H9 (cell line): ENCODE measurements at regions not wholly inside any gene's neighbourhood (a gene's known extent, or its start where the extent isn't known, plus 50 kb on each side); places are given as distances from the start of the nearest gene placed in this dataset.

Source experiments
- DNase-seq: peaks from one replicate; pipeline ENCODE4 v3.0.0-alpha.2; 2017
- H2AFZ ChIP-seq: one replicate; pipeline ENCODE4 v1.6.1; 2013; ENCODE audit warnings: mild to moderate bottlenecking, low read length, control low read depth, moderate library complexity
- H2AK5ac ChIP-seq: 2 replicates; pipeline ENCODE4 v1.6.1; 2013; ENCODE audit warnings: low read length, control low read depth, mixed read lengths; ENCODE audit not compliant: insufficient read length
- H2BK120ac ChIP-seq: one replicate; pipeline ENCODE4 v1.6.1; 2013; ENCODE audit warnings: low read depth, mild to moderate bottlenecking, low read length, control low read depth, inconsistent platforms; ENCODE audit not compliant: poor library complexity, severe bottlenecking
- H2BK12ac ChIP-seq: 2 replicates; pipeline ENCODE4 v1.6.1; 2013; ENCODE audit warnings: low read length, control low read depth, mixed read lengths, low read depth; ENCODE audit not compliant: insufficient read length
- H2BK15ac ChIP-seq: 2 replicates; pipeline ENCODE4 v1.6.1; 2013; ENCODE audit warnings: low read depth, low read length, control low read depth
- H2BK20ac ChIP-seq: one replicate; pipeline ENCODE4 v1.6.1; 2013; ENCODE audit warnings: low read depth, mild to moderate bottlenecking, low read length, control low read depth, inconsistent platforms; ENCODE audit not compliant: poor library complexity, severe bottlenecking
- H2BK5ac ChIP-seq: 2 replicates; pipeline ENCODE4 v1.6.1; 2013; ENCODE audit warnings: low read length, control low read depth, mixed read lengths; ENCODE audit not compliant: insufficient read length
- H3K14ac ChIP-seq: 2 replicates; pipeline ENCODE4 v1.6.1; 2013; ENCODE audit warnings: low read length, control low read depth; ENCODE audit not compliant: insufficient read depth
- H3K18ac ChIP-seq: 2 replicates; pipeline ENCODE4 v1.6.1; 2013; ENCODE audit warnings: low read depth, mild to moderate bottlenecking, mixed read lengths, low read length, control low read depth; ENCODE audit not compliant: insufficient read length
- H3K23ac ChIP-seq: 2 replicates; pipeline ENCODE4 v1.6.1; 2013; ENCODE audit warnings: low read length, control low read depth, mixed read lengths, low read depth; ENCODE audit not compliant: insufficient read length
- H3K23me2 ChIP-seq: 2 replicates; pipeline ENCODE4 v1.6.1; 2013; ENCODE audit warnings: low read depth, mild to moderate bottlenecking, mixed read lengths, low read length, control low read depth; ENCODE audit not compliant: insufficient read length, poor library complexity, severe bottlenecking
- H3K27ac ChIP-seq: 2 replicates; pipeline ENCODE4 v1.5.1; 2013; ENCODE audit warnings: low read length, control low read depth, mixed read lengths, low read depth; ENCODE audit not compliant: insufficient read length
- H3K27me3 ChIP-seq: 2 replicates; pipeline ENCODE4 v1.6.1; 2013; ENCODE audit warnings: low read length, control low read depth, inconsistent platforms; ENCODE audit not compliant: insufficient read depth
- H3K4ac ChIP-seq: 2 replicates; pipeline ENCODE4 v1.6.1; 2013; ENCODE audit warnings: low read depth, mild to moderate bottlenecking, control low read depth, inconsistent platforms, low read length, moderate library complexity
- H3K4me1 ChIP-seq: 2 replicates; pipeline ENCODE4 v1.6.1; 2013; ENCODE audit warnings: low read length, control low read depth, inconsistent platforms; ENCODE audit not compliant: insufficient read depth
- H3K4me2 ChIP-seq: 2 replicates; pipeline ENCODE4 v1.6.1; 2013; ENCODE audit warnings: low read length, control low read depth, mixed read lengths; ENCODE audit not compliant: insufficient read length, insufficient read depth
- H3K56ac ChIP-seq: 2 replicates; pipeline ENCODE4 v1.6.1; 2013; ENCODE audit warnings: low read depth, mild to moderate bottlenecking, mixed read lengths, low read length, control low read depth; ENCODE audit not compliant: insufficient read length
- H3K79me1 ChIP-seq: 2 replicates; pipeline ENCODE4 v1.6.1; 2013; ENCODE audit warnings: low read depth, mild to moderate bottlenecking, moderate library complexity, low read length, control low read depth, inconsistent platforms; ENCODE audit not compliant: insufficient read depth, poor library complexity, severe bottlenecking
- H3K79me2 ChIP-seq: 2 replicates; pipeline ENCODE4 v1.6.1; 2013; ENCODE audit warnings: low read length, control low read depth, inconsistent platforms; ENCODE audit not compliant: insufficient read depth
- H3K9ac ChIP-seq: 2 replicates; pipeline ENCODE4 v1.6.1; 2013; ENCODE audit warnings: low read length, control low read depth, mixed read lengths; ENCODE audit not compliant: insufficient read length; ENCODE audit errors: extremely low read depth
- H3K9me3 ChIP-seq: one replicate; pipeline ENCODE4 v1.6.1; 2013; ENCODE audit warnings: low read depth, low read length, inconsistent platforms; ENCODE audit not compliant: control insufficient read depth
- H3T11ph ChIP-seq: one replicate; pipeline ENCODE4 v1.6.1; 2013; ENCODE audit warnings: mild to moderate bottlenecking, low read length, control low read depth, inconsistent platforms
- H4K20me1 ChIP-seq: one replicate; pipeline ENCODE4 v1.6.1; 2013; ENCODE audit not compliant: control insufficient read depth, insufficient read length, insufficient read depth
- H4K5ac ChIP-seq: 2 replicates; pipeline ENCODE4 v1.6.1; 2013; ENCODE audit warnings: low read depth, mild to moderate bottlenecking, mixed read lengths, low read length, control low read depth; ENCODE audit not compliant: insufficient read length
- H4K8ac ChIP-seq: replicated peaks from 2 replicates; pipeline ENCODE4 v1.6.1; 2013; ENCODE audit warnings: low read length, control low read depth, mixed read lengths, low read depth; ENCODE audit not compliant: insufficient read length
- H4K91ac ChIP-seq: 2 replicates; pipeline ENCODE4 v1.6.1; 2013; ENCODE audit warnings: low read depth, mild to moderate bottlenecking, moderate library complexity, mixed read lengths, low read length, control low read depth; ENCODE audit not compliant: insufficient read length
- H3K27ac Mint-ChIP-seq, 3 experiments: 2 replicates in 2 of 3; 3 replicates in 1 of 3; pipeline ENCODE4 v1.8.0; 2020 to 2021; ENCODE audit warnings: mixed read lengths in 3 of 3, mild to moderate bottlenecking in 1 of 3, moderate library complexity in 1 of 3
- H3K27me3 Mint-ChIP-seq: 2 replicates; pipeline ENCODE4 v1.8.0; 2021; ENCODE audit warnings: low read depth, mild to moderate bottlenecking, moderate library complexity, mixed read lengths
- H3K36me3 Mint-ChIP-seq, 3 experiments: 2 replicates in 2 of 3; 3 replicates in 1 of 3; pipeline ENCODE4 v1.8.0; 2020 to 2021; ENCODE audit warnings: low read depth in 3 of 3, mixed read lengths in 3 of 3; ENCODE audit not compliant: insufficient read depth in 1 of 3
- H3K4me1 Mint-ChIP-seq, 2 experiments: 2 replicates each; pipeline ENCODE4 v1.8.0; 2020; ENCODE audit warnings: mixed read lengths in 2 of 2
- H3K4me3 Mint-ChIP-seq, 2 experiments: 2 replicates in 1 of 2; 3 replicates in 1 of 2; pipeline ENCODE4 v1.8.0; 2020 to 2021; ENCODE audit warnings: mild to moderate bottlenecking in 2 of 2, mixed read lengths in 2 of 2, moderate library complexity in 1 of 2
- H3K9me3 Mint-ChIP-seq, 2 experiments: 2 replicates in 1 of 2; 3 replicates in 1 of 2; pipeline ENCODE4 v1.8.0; 2020; ENCODE audit warnings: mild to moderate bottlenecking in 2 of 2, mixed read lengths in 2 of 2, moderate library complexity in 1 of 2
- CTCF ChIP-seq: fragments of 200-600 bp; sonication (generic); conservative IDR thresholded peaks from 3 replicates; pipeline ENCODE4 v1.8.0; 2021; ENCODE audit warnings: antibody characterized with exemption, mild to moderate bottlenecking
- WGBS: extraction: QIAGEN DNeasy Blood & Tissue Kit; methylation state at CpG from one replicate; pipeline ENCODE4 v1.1.7; 2013; ENCODE audit warnings: missing lambda C conversion rate, low lambda C conversion rate, mixed read lengths; ENCODE audit not compliant: insufficient read length; ENCODE audit errors: extremely low coverage; 5-methylcytosine and 5-hydroxymethylcytosine counted together

DNA sequence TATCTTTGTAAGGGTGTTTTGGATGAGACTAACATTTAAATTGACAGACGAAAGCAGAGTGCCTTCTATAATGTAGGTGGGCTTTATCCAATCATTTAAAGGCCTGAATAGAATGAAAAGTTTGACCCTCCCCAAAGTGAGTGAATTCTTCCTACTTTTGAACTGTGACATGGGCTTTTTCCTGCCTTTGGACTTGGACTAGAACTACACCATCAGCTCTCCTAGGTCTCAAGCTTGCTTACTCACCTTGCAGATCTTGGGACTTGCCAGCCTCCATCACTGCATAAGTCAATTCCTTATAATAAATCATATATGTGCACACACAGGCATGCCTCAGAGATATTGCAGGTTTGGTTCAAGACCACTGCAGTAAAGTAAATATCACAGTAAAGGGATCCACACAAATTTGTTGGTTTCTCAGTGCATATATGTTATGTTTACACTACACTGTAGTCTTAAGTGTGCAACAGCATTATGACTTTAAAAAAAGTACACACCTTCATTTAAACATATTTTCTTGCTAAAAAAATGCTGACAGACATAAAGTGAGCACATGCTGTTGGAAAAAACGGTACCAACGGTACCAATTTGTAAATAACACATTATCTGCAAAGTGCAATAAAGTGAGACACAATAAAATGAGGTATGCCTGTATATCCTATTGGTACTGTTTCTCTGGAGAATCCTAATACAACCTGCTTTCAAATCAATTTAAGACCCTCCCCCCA, 51.6 kb upstream of the ATF3 start:
- Histone ChIP-seq H3K4me1 (no peaks in the 10 kb centered on the region), H4K5ac (no peak overlapping the region), H3K23ac (no peak overlapping the region), H4K91ac (no peak overlapping the region), H4K20me1 (no peaks in the 10 kb centered on the region), H3K56ac (no peak overlapping the region), H3K23me2 (peaks cover 5% of the 10 kb centered on the region), H2BK120ac (no peak overlapping the region), H3T11ph (no peak overlapping the region), H3K4me2 (no peak overlapping the region), H4K8ac (no peak overlapping the region), H2BK12ac (no peak overlapping the region), H2BK20ac (no peak overlapping the region), H3K79me1 (no peaks in the 10 kb centered on the region), H3K9me3 (no peaks in the 10 kb centered on the region), H3K27ac (no peak overlapping the region), H3K18ac (no peak overlapping the region), H3K14ac (no peak overlapping the region), H3K79me2 (no peaks in the 10 kb centered on the region), H2BK15ac (no peak overlapping the region), H3K4ac (no peak overlapping the region), H2BK5ac (no peak overlapping the region), H2AFZ (no peak overlapping the region), H3K27me3 (no peaks in the 10 kb centered on the region), H2AK5ac (no peak overlapping the region), H3K9ac (no peak overlapping the region)
- H3K27me3 Mint-ChIP-seq = peaks cover 50% of the 10 kb centered on the region
- TF ChIP-seq CTCF = no peak
- DNase-seq = no peak
- no peak overlapping the region for H3K27ac Mint-ChIP-seq
- no peaks in the 10 kb centered on the region for H3K36me3 Mint-ChIP-seq
- H3K9me3 Mint-ChIP-seq = peaks cover 0 to 4% of the 10 kb centered on the region in 2 experiments; a peak in 2 of 5 replicates
- no CpG with 5 or more reads among the region's 3 CpGs for WGBS
- peaks cover 12 to 20% of the 10 kb centered on the region in 2 experiments for H3K4me1 Mint-ChIP-seq
- no peak overlapping the region for H3K4me3 Mint-ChIP-seq
